ENCODE measurements at regions not wholly inside any gene's neighbourhood (a gene's known extent, or its start where the extent isn't known, plus 50 kb on each side); places are given as distances from the start of the nearest gene placed in this dataset.
A peak's percentile ranks its signal among the peaks of the same experiment; 100 is the strongest.
"Not testable (repeated sequence)": the region's sequence is repeated elsewhere in the genome, so short reads cannot be mapped to it uniquely, and the experiment has no call there.

DNA sequence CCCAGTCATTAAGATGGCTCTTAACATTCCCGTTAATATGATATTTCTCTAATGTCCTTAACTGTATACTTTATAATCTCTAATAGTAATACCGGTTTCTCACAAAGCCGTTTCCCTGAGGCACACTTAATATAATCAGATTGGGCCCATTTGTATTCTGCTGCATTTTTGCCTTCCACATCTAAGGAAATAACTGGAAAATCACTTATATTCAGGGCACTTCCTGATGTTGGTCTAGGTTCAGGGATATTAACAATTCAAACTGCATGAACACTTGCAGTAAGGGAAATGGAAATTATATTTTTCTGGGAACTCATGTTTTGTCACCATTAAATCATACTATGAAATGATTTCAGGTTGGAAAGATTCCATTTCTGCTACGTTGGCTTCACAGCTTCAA lies 119.8 kb downstream of the TPR start:
- DNase-seq: no peak
- Histone ChIP-seq H3K4me3 (ENCODE audit: low read depth, low read length) (no peak overlapping the region), H3K36me3 (replicated peaks) (no peaks in the 10 kb centered on the region), H3K27me3 (replicated peaks) (no peaks in the 10 kb centered on the region), H3K27ac (no peak overlapping the region)
- in situ Hi-C loops (cut with HindIII; ENCODE audit: low pct_ligation_motif_present, low sequenced_read_pairs): no loop called here
- TF ChIP-seq, protein P1, sequence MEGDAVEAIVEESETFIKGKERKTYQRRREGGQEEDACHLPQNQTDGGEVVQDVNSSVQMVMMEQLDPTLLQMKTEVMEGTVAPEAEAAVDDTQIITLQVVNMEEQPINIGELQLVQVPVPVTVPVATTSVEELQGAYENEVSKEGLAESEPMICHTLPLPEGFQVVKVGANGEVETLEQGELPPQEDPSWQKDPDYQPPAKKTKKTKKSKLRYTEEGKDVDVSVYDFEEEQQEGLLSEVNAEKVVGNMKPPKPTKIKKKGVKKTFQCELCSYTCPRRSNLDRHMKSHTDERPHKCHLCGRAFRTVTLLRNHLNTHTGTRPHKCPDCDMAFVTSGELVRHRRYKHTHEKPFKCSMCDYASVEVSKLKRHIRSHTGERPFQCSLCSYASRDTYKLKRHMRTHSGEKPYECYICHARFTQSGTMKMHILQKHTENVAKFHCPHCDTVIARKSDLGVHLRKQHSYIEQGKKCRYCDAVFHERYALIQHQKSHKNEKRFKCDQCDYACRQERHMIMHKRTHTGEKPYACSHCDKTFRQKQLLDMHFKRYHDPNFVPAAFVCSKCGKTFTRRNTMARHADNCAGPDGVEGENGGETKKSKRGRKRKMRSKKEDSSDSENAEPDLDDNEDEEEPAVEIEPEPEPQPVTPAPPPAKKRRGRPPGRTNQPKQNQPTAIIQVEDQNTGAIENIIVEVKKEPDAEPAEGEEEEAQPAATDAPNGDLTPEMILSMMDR (IDR thresholded peaks at IDR 0.05; ENCODE audit: low read depth, low read length, missing control alignments): no peak

DNA sequence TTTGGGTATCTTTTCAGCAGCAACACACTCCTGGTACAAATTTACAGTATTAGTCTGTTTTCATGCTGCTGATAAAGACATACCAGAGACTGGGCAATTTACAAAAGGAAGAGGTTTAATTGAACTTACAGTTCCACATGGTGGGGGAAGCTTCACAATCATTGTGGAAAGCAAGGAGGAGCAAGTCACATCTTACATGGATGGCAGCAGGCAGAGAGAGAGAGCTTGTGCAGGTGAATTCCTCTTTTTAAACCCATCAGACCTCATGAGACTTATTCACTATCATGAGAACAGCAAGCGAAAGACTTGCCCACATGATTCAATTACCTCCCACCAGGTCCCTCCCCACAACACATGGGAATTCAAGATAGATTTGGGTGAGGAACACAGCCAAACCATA lies 124.5 kb downstream of the TPR start:
- Histone ChIP-seq H3K4me3 (ENCODE audit: low read depth, low read length) (no peak overlapping the region), H3K27ac (no peak overlapping the region), H3K27me3 (replicated peaks) (no peaks in the 10 kb centered on the region), H3K36me3 (replicated peaks) (no peaks in the 10 kb centered on the region)
- DNase-seq: no peak
- in situ Hi-C loops (cut with HindIII; ENCODE audit: low pct_ligation_motif_present, low sequenced_read_pairs): no loop called here
- TF ChIP-seq, protein P1 (IDR thresholded peaks at IDR 0.05; ENCODE audit: low read depth, low read length, missing control alignments): no peak

DNA sequence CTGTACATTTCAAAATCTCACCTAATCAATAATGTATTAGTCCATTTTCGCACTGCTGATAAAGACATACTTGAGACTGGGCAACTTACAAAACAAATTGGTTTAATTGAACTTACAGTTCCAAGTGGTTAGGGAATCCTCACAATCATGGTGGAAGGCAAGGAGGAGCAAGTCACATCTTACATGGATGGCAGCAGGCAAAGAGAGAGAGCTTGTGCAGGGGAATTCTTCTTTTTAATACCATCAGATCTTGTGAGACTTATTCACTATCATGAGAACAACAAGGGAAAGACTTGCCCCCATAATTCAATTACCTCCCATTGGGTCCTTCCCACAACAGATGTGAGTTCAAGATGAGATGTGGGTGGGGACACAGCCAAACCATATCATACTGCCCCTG lies 126.4 kb downstream of the TPR start:
- H3K36me3 ChIP-seq (replicated peaks); H3K4me3 ChIP-seq (ENCODE audit: low read depth, low read length); H3K27ac ChIP-seq; DNase-seq; in situ Hi-C loops (cut with HindIII; ENCODE audit: low pct_ligation_motif_present, low sequenced_read_pairs); H3K27me3 ChIP-seq (replicated peaks): not testable (repeated sequence)

DNA sequence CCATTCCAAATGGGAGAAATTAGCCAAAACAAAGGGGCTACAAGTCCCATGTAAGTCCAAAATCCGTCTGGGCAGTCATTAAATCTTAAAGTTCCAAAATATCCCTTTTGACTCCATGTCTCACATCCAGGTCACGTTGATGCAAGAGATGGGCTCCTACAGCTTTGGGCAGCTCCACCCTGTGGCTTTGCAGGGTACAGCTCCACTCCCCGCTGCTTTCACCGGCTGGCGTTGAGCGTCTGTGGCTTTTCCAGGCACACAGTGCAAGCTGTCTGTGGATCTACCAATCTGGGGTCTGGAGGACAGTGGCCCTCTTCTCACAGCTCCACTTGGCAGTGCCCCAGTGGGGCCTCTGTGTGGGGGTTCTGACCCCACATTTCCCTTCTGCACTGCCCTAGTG lies 130.2 kb downstream of the TPR start:
- TF ChIP-seq, protein P1 (IDR thresholded peaks at IDR 0.05; ENCODE audit: low read depth, low read length, missing control alignments): peak; percentile 56
- H3K27me3 ChIP-seq (replicated peaks): no peaks in the 10 kb centered on the region
- DNase-seq: no peak
- no peaks in the 10 kb centered on the region for H3K36me3 ChIP-seq (replicated peaks)
- in situ Hi-C loops (cut with HindIII; ENCODE audit: low pct_ligation_motif_present, low sequenced_read_pairs): no loop called here
- H3K27ac ChIP-seq: no peak overlapping the region
- H3K4me3 ChIP-seq (ENCODE audit: low read depth, low read length): no peak overlapping the region
